Esophagus squamous epithelium (tissue), 5 donors: ENCODE measurements at regions not wholly inside any gene's neighbourhood (a gene's known extent, or its start where the extent isn't known, plus 50 kb on each side); places are given as distances from the start of the nearest gene placed in this dataset.
"Not testable (repeated sequence)": the region's sequence is repeated elsewhere in the genome, so short reads cannot be mapped to it uniquely, and the experiment has no call there.

Experiments
- DNase-seq: peaks from one replicate; lab custom pipeline; 2025; lab: John Stamatoyannopoulos, UW
- H3K27ac ChIP-seq, 4 donors: fragments of 200-600 bp; sonication (generic); one replicate each; pipeline ENCODE4 v1.5.1; 2016 to 2019; ENCODE audit warnings: mild to moderate bottlenecking in 1 of 4
- H3K27me3 ChIP-seq, 4 donors: fragments of 200-600 bp; sonication (generic); 1 replicate in 3 of 4; 2 replicates in 1 of 4; pipeline versions ENCODE4 v1.5.1 to v1.6.0; 2017 to 2021; ENCODE audit warnings: antibody characterized with exemption in 1 of 4
- H3K36me3 ChIP-seq, 3 donors: fragments of 200-600 bp; sonication (generic); one replicate each; pipeline ENCODE4 v1.5.1; 2016 to 2019
- H3K4me1 ChIP-seq, 3 donors: fragments of 200-600 bp; sonication (generic); one replicate each; pipeline ENCODE4 v1.5.1; 2017 to 2019
- H3K4me3 ChIP-seq, 4 donors: fragments of 200-600 bp; sonication (generic); 1 replicate in 3 of 4; 2 replicates in 1 of 4; pipeline ENCODE4 v1.5.1; 2016 to 2019; ENCODE audit warnings: mild to moderate bottlenecking in 2 of 4, moderate library complexity in 1 of 4
- H3K9me3 ChIP-seq, 3 donors: fragments of 200-600 bp; sonication (generic); one replicate each; pipeline ENCODE4 v1.5.1; 2016 to 2019
- WGBS, 2 donors: methylation state at CpG; one replicate each; pipeline ENCODE4 v1.1.5; 2018; 5-methylcytosine and 5-hydroxymethylcytosine counted together
- intact Hi-C: fragments of 100-400 bp; cut with DNase I; formaldehyde crosslinking; loops from one replicate; pipeline ENCODE4 v1.15.0; 2022
- TF ChIP-seq, protein P1 (sequence below), 6 experiments: fragments of 450-650 bp in 4 of 6; fragments of 200-600 bp in 2 of 6; sonication (generic) in 2 of 6; IDR thresholded peaks; one replicate each; pipeline ENCODE4 v1.5.1; 2016 to 2019; ENCODE audit warnings: antibody characterized with exemption in 6 of 6, mild to moderate bottlenecking in 4 of 6, moderate library complexity in 4 of 6
- donor health status: DM: yes; HTN: yes; CAD: no.

DNA sequence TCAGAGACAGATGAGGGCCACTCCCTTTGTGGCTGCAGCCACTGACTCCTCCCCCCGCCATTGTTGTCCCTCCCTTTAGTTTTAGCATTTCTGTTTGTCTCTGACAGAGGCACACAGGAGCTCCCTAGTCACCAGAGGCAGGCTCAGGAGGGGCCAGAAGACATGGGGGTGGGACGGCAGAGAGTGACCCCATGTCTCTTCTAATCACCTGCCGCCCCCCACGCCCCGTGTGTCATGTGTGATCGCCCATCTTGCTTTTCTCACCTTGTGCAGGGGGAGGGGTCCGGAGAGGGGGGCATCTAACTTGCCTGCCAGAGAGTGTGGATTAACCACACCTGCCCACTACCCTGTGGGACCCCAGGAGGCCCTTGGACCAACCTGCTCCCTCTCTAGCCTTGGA lies 246.7 kb upstream of the TP53TG3C start:
- H3K27ac ChIP-seq, H3K36me3 ChIP-seq, intact Hi-C loops, H3K4me1 ChIP-seq, H3K4me3 ChIP-seq, DNase-seq, H3K27me3 ChIP-seq: not testable (repeated sequence)
- peaks cover 0 to 13% (median 0%) of the 10 kb centered on the region in 3 donors for H3K9me3 ChIP-seq
- 96 to 100% methylated on average over 4 to 5 of the region's 7 CpGs for WGBS, 2 donors

DNA sequence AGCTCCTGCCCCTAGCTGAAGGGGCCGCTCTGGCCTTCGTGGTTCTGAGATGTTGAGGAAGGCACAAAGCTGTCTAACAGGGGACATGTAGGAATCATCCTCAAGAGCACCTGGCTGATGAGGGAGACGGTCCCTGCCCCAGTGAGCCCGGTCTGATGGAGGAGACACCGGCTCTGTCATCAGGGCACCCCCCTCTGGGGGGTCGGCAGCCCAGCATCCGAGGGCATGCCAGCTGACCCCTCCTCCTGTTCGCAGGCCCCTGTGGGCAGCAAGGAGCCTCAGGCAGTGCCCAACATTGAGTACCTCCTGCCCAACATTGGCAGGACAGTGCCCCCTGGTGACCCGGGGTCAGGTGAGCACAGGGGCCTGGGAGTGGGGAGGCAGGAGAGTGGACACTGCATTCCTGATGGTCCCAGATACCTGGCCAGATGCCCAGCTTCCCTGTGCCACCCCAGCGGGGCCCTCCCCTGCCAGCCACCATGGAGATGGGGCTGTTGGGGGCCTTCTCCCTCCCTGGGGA lies 247.9 kb upstream of the TP53TG3C start:
- WGBS, 2 donors = 83 to 100% methylated on average over 1 to 7 of the region's 10 CpGs
- H3K9me3 ChIP-seq = peaks cover 0 to 13% (median 0%) of the 10 kb centered on the region in 3 donors
- intact Hi-C loops, H3K4me1 ChIP-seq, H3K27me3 ChIP-seq, DNase-seq, H3K4me3 ChIP-seq, H3K36me3 ChIP-seq, H3K27ac ChIP-seq: not testable (repeated sequence)

DNA sequence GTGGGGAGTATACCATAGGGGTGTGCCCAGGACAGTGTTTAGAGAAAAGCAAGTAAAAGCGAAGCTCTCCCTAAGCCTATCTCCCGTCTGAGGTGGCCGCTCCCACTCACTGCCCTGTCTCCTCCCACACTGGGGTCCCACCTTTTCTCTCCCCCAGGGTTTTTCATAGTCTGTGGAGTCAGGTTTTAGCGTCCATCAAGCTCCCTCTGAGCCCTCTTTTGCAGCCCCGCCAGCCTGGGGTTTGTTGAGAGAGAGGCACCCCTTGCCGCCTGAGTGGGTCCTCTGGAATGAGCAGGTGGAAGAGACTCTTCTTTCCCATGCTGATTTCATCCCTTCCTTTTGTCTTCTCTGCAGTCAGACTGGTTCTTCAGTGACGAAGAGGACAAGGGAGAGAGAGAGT lies 248.7 kb upstream of the TP53TG3C start:
- peaks cover 0 to 13% (median 0%) of the 10 kb centered on the region in 3 donors for H3K9me3 ChIP-seq
- DNase-seq, H3K4me1 ChIP-seq, H3K36me3 ChIP-seq, intact Hi-C loops, H3K27ac ChIP-seq, H3K27me3 ChIP-seq, H3K4me3 ChIP-seq: not testable (repeated sequence)
- 84 to 86% methylated on average over 4 to 5 of the region's 7 CpGs for WGBS, 2 donors

DNA sequence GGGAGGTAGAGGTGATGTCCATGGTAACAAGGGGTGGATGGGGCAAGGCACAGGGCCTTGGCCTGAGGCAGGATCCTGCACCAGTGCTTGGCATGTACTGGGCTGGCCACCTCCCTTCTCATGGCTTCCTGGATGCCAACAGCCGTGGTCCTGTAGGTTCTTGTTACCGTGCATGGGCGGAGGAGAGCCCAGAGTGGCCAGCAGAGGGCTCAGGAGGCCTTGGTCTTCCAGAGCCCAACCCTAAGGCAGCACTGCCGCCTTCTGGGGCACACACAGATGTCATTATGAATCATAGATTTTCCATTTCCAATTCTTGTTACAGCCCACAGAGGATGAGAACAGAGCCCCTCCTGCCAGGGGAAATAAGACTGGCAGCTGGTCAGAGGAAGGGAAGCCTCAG lies 254.2 kb upstream of the TP53TG3C start:
- H3K27ac ChIP-seq, H3K4me1 ChIP-seq, H3K36me3 ChIP-seq, H3K4me3 ChIP-seq, DNase-seq, intact Hi-C loops, H3K9me3 ChIP-seq, H3K27me3 ChIP-seq: not testable (repeated sequence)
- no CpG with 5 or more reads among the region's 4 CpGs for WGBS, 2 donors

DNA sequence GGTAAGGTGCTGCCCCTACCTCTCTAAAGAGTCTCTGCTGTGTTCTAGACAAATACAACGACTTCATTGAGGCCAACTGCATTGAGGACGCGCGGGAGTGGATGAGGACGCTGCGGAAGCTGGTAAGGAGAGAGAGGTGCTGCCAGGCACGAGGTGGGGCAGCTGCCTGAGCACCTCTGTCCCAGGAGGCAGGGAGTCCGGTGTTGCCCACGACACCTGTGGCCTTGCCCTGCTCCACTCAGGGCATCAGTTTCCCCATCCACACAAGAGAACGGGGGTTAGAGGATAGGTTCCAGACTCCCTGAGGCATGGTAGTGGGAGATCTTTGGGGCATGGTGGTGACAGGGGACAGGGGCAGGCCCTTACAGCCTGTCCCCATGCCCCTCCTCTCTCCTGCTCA lies 256.1 kb upstream of the TP53TG3C start:
- WGBS, 2 donors = 80% methylated on average over 6 of the region's 10 CpGs; no CpG with 5 or more reads in 1 of the 2 donors
- H3K4me3 ChIP-seq, H3K36me3 ChIP-seq, H3K4me1 ChIP-seq, intact Hi-C loops, H3K9me3 ChIP-seq, DNase-seq, H3K27me3 ChIP-seq, H3K27ac ChIP-seq: not testable (repeated sequence)

DNA sequence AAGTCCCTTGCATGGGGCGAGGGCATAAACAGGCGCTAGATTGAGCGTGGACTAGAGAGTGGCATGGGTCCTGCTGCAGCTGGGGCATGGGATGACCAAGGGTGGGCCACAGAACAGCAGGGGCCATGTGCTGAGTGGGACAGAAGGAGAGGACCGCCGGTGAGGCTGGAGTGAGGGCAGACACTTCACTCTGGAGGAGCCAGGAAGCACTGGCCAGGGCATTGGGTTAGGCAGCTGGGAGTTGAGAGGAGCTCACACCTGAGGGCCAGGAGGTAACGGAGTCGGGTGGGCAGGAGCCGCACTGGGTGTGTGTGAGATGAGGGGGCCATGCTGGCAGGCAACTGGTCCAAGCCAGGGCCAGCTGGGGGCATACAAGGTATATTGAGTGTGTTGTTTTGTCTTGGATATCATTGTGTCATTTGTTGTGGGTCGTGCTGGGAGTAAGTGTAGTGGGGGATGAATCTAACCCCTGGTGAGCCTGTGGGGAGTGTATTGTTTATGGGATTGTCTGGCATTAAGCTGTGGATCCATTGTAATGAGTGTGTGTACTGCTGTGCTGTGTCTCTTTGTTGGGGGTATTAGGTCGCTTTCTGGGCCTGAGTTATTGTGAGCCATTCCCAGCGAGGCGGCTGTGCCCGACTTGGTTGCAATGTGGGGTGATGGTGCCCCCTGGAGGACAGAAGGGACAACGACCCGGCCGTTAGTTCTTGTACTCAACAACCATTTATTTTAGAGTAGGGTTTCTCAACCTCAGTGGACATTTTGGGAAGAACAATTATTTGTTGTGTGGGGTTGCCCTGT lies 256.5 kb upstream of the TP53TG3 start:
- DNase-seq, H3K27ac ChIP-seq, H3K4me3 ChIP-seq, intact Hi-C loops, H3K27me3 ChIP-seq, H3K9me3 ChIP-seq, H3K36me3 ChIP-seq, H3K4me1 ChIP-seq: not testable (repeated sequence)
- WGBS, 2 donors = 68 to 78% methylated on average over 7 to 10 of the region's 16 CpGs
- TF ChIP-seq, protein P1, sequence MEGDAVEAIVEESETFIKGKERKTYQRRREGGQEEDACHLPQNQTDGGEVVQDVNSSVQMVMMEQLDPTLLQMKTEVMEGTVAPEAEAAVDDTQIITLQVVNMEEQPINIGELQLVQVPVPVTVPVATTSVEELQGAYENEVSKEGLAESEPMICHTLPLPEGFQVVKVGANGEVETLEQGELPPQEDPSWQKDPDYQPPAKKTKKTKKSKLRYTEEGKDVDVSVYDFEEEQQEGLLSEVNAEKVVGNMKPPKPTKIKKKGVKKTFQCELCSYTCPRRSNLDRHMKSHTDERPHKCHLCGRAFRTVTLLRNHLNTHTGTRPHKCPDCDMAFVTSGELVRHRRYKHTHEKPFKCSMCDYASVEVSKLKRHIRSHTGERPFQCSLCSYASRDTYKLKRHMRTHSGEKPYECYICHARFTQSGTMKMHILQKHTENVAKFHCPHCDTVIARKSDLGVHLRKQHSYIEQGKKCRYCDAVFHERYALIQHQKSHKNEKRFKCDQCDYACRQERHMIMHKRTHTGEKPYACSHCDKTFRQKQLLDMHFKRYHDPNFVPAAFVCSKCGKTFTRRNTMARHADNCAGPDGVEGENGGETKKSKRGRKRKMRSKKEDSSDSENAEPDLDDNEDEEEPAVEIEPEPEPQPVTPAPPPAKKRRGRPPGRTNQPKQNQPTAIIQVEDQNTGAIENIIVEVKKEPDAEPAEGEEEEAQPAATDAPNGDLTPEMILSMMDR (IDR thresholded peaks at IDR 0.05) = peak in 1 of 6 experiments; percentile 7

DNA sequence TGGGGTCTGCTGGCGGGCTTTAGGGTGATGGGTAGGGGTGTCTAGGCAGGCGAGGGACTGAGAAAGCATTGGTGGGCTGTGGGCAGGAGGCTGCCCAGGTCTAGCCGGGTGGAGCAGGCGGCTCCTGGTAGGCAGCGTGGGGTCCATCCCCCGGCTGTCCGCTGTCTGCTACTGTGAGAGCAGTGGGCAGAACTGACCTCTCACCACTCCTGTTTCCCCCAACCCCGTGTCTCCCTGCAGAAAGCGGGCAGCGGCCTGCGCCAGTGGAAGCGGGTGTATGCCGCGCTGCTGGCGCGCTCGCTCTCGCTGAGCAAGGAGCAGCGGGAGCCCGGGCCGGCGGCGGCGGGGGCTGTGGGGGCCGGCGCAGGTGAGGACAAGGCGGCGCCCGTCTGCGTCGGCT lies 249.2 kb upstream of the TP53TG3 start:
- H3K4me3 ChIP-seq, H3K27ac ChIP-seq, H3K27me3 ChIP-seq, DNase-seq, intact Hi-C loops, H3K9me3 ChIP-seq, H3K4me1 ChIP-seq, H3K36me3 ChIP-seq: not testable (repeated sequence)
- no CpG with 5 or more reads among the region's 31 CpGs for WGBS, 2 donors

DNA sequence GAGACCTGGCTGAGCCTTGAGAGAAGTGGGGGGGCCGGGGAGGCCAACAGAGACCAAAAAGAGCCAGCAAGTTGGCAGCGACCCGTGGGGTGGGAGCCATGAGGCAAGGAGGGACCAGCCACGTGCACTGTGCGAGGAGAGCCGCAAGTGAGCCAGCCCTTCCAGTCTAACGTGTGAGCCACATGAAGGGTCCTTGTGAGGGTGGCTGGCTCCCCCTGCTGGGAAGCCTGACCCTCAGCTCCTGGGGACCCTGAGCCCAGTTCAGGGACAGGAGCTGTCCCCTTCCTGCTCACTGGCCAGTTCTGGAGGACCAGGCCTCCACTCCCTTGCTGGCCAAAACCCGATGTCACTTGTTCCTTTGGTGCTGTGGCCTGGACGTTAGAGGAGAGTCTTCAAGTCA lies 246.6 kb upstream of the TP53TG3 start:
- WGBS, 2 donors = no CpG with 5 or more reads among the region's 9 CpGs
- H3K4me3 ChIP-seq, H3K4me1 ChIP-seq, H3K9me3 ChIP-seq, intact Hi-C loops, H3K27ac ChIP-seq, H3K36me3 ChIP-seq, H3K27me3 ChIP-seq, DNase-seq: not testable (repeated sequence)
- TF ChIP-seq, protein P1 (IDR thresholded peaks at IDR 0.05) = peak in 1 of 6 experiments; percentile 14
